Pancreas (tissue), 10 donors: ENCODE measurements at regions not wholly inside any gene's neighbourhood (a gene's known extent, or its start where the extent isn't known, plus 50 kb on each side); places are given as distances from the start of the nearest gene placed in this dataset.

ENCODE experiments used
- ATAC-seq, 4 donors: fragments of 200-7000 bp; cut with Tn5 transposase; one replicate each; pipeline versions ENCODE4 v1.8.0 to v1.9.1; 2020; ENCODE audit warnings: mild to moderate bottlenecking in 4 of 4, moderate library complexity in 4 of 4
- DNase-seq, 6 donors: peaks; one replicate each; pipeline ENCODE4 v3.0.0-alpha.2; 2020
- FAIRE-seq: peaks from 2 replicates; lab custom pipeline; 2012; peaks lifted over from hg19 to GRCh38; lab: Jason Lieb, UNC
- H3K27ac ChIP-seq, 4 donors: fragments of 200-600 bp; sonication (generic); 1 replicate in 3 of 4; 2 replicates in 1 of 4; pipeline versions ENCODE4 v1.5.0 to v1.8.0; 2020
- H3K27me3 ChIP-seq, 4 donors: fragments of 200-600 bp; one replicate each; pipeline ENCODE4 v1.8.0; 2021
- H3K36me3 ChIP-seq, 3 donors: fragments of 200-600 bp; sonication (generic) in 1 of 3; one replicate each; pipeline versions ENCODE4 v1.5.0 to v1.8.0; 2020 to 2021
- H3K4me1 ChIP-seq, 3 donors: fragments of 200-600 bp; one replicate each; pipeline ENCODE4 v1.8.0; 2021
- H3K4me3 ChIP-seq, 4 donors: fragments of 200-600 bp; sonication (generic) in 2 of 4; one replicate each; pipeline versions ENCODE4 v1.5.0 to v1.8.0; 2020 to 2021
- H3K9me3 ChIP-seq, 4 donors: fragments of 200-600 bp; one replicate each; pipeline ENCODE4 v1.8.0; 2021
- WGBS, 2 donors: extraction: QIAGEN DNeasy Blood & Tissue Kit; methylation state at CpG; one replicate each; pipeline ENCODE4 v1.1.7; 2013; 5-methylcytosine and 5-hydroxymethylcytosine counted together
- intact Hi-C, 3 donors: fragments of 100-400 bp; cut with DNase I; formaldehyde crosslinking; loops; one replicate each; pipeline versions ENCODE4 v1.11.1 to v1.14.2; 2022
- TF ChIP-seq, protein P1 (sequence below), 4 donors: fragments of 200-600 bp; sonication (generic) in 3 of 4; IDR thresholded peaks; one replicate each; pipeline versions ENCODE4 v1.5.0 to v1.8.0; 2021; ENCODE audit warnings: antibody characterized with exemption in 4 of 4
- donor health status: healthy with polysubstance abuse.
- donor health status: DM: no; HTN: no; CAD: no; lungs with moderate emphysema.
- donor health status: DM: no; HTN: no; CAD: no.
- donor health status: control.
- donor health status: control.
- donor health status: Bipolar disorder and iron deficiency.
- donor health status: DM: yes; HTN: yes; CAD: no.
- donor health status: DM: no; HTN: no; CAD: no.
- donor health status: DM: no; HTN: no; CAD: no.
- donor health status: DM: yes; HTN: yes; CAD: no.

DNA sequence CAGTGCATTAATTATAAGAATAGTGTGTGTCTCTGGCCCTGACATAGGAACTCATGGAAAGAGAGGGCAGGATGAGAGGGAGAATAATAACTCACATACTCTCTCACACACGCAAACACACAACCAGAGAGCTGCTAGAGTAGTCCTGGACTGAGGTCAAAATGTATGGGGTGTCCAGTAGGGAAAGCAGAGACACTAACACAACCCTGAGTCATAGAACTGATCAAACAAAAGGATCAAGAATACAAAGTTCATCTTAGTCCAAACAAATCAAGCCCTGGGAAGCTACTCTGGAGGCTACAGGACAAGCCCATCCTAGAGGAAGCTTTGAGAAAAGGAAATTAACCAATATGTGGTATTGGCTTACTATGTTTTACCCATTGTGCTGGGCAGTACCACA, 178.5 kb upstream of the GUCY1A2 start:
- Histone ChIP-seq H3K4me3 (no peak overlapping the region), H3K9me3 (no peaks in the 10 kb centered on the region), H3K4me1 (no peaks in the 10 kb centered on the region), H3K27me3 (no peaks in the 10 kb centered on the region), H3K27ac (no peak overlapping the region), H3K36me3 (no peaks in the 10 kb centered on the region)
- ATAC-seq (no peak), DNase-seq (no peak), FAIRE-seq (no peak)
- 70 to 93% methylated on average over 1 of the region's 1 CpG for WGBS, 2 donors
- TF ChIP-seq, protein P1, sequence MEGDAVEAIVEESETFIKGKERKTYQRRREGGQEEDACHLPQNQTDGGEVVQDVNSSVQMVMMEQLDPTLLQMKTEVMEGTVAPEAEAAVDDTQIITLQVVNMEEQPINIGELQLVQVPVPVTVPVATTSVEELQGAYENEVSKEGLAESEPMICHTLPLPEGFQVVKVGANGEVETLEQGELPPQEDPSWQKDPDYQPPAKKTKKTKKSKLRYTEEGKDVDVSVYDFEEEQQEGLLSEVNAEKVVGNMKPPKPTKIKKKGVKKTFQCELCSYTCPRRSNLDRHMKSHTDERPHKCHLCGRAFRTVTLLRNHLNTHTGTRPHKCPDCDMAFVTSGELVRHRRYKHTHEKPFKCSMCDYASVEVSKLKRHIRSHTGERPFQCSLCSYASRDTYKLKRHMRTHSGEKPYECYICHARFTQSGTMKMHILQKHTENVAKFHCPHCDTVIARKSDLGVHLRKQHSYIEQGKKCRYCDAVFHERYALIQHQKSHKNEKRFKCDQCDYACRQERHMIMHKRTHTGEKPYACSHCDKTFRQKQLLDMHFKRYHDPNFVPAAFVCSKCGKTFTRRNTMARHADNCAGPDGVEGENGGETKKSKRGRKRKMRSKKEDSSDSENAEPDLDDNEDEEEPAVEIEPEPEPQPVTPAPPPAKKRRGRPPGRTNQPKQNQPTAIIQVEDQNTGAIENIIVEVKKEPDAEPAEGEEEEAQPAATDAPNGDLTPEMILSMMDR (IDR thresholded peaks at IDR 0.05): no peak
- intact Hi-C loops: no loop called here

DNA sequence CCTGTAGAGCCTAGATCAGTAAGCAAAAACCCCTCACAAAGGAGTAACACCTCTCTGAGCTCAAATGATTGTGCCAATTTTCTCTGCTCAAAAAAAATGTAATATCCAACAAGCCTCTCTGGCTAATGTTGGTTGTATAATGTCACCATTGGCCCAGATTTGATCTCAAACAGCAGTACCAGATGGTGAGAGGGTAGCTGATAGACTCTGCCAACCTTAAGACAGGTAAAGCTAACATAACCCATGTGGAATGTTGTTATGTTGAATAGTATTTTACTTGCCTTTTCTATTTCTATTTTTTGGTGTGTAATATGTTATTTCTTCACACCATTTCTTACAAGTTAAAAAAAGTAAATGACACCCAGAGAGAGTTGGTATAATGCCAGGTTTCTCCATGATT, 166.7 kb upstream of the GUCY1A2 start:
- H3K9me3 ChIP-seq: no peaks in the 10 kb centered on the region
- TF ChIP-seq, protein P1 (IDR thresholded peaks at IDR 0.05): no peak
- no peak for DNase-seq
- FAIRE-seq: no peak
- no peaks in the 10 kb centered on the region for H3K4me1 ChIP-seq
- no peaks in the 10 kb centered on the region for H3K36me3 ChIP-seq
- intact Hi-C loops: no loop called here
- no peak overlapping the region for H3K27ac ChIP-seq
- no peaks in the 10 kb centered on the region for H3K27me3 ChIP-seq
- ATAC-seq: no peak
- H3K4me3 ChIP-seq: no peak overlapping the region

DNA sequence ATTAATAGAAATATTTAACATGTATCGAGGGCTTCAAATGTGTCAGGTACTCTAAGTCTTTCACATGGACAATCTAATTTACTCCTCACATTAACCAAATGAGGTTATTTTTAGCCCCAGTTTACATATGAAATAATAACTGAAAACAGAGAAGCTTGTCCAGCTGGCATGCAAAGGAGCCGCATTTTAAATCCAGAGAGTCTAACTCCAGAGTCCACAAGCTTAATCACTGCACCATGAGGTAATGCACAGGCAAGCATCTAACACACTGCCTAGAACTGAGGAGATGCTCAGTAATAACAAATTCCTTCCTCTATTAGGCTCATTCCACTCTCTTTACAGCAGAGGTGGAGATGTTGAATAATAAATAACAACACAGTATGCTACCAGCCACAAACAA, 165.7 kb upstream of the GUCY1A2 start:
- ATAC-seq (no peak), DNase-seq (no peak), FAIRE-seq (no peak)
- Histone ChIP-seq H3K9me3 (no peaks in the 10 kb centered on the region), H3K27ac (no peak overlapping the region), H3K4me1 (no peaks in the 10 kb centered on the region), H3K4me3 (no peak overlapping the region), H3K27me3 (no peaks in the 10 kb centered on the region), H3K36me3 (no peaks in the 10 kb centered on the region)
- WGBS, 2 donors: 63 to 75% methylated on average over 2 of the region's 2 CpGs
- intact Hi-C loops: no loop called here
- TF ChIP-seq, protein P1 (IDR thresholded peaks at IDR 0.05): no peak

DNA sequence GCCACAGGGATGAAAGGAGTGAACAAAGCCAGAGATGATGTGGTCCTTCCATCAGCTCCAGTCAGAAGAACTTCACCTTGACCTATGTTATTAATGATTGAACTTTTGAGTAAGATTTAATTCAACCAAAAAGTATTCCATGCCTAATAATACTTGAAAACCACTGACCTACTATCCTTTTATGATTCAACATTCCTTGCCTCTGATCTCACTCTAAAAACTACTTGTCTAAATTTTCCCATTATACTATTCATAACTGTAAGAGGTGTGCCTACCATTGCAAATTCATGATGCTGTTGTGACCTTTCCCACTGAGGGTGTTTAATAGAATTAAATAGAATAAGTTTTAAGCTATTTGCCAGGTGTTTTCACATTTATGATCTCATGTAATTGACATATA, 164.7 kb upstream of the GUCY1A2 start:
- no peak for FAIRE-seq
- Histone ChIP-seq H3K36me3 (no peaks in the 10 kb centered on the region), H3K27ac (no peak overlapping the region), H3K9me3 (no peaks in the 10 kb centered on the region), H3K4me1 (no peaks in the 10 kb centered on the region), H3K4me3 (no peak overlapping the region), H3K27me3 (no peaks in the 10 kb centered on the region)
- intact Hi-C loops: no loop called here
- no peak for ATAC-seq
- DNase-seq: no peak
- TF ChIP-seq, protein P1 (IDR thresholded peaks at IDR 0.05): no peak

DNA sequence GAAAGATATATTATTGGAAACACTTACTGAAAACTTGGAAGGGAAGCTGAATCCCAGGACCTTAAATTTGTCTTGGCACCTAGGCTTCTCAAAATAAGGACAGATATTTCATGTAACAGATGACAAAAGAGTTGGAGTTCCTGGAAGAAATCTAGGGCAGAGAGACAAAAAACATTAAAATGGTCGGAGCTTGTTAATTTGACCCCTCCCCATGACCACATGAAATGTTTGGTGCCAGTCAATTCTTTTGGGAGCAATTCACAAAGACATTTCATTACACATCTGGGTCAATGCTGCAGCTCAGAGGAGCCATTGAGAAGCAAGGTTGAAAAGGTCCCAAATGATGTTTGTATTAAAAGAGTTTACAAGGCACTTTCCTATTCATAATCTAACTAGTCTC, 162.0 kb upstream of the GUCY1A2 start:
- ATAC-seq (no peak), FAIRE-seq (no peak), DNase-seq (no peak)
- Histone ChIP-seq H3K4me3 (no peak overlapping the region), H3K9me3 (no peaks in the 10 kb centered on the region), H3K4me1 (no peaks in the 10 kb centered on the region), H3K27ac (no peak overlapping the region), H3K27me3 (no peaks in the 10 kb centered on the region), H3K36me3 (no peaks in the 10 kb centered on the region)
- 51 to 58% methylated on average over 1 of the region's 1 CpG for WGBS, 2 donors
- TF ChIP-seq, protein P1 (IDR thresholded peaks at IDR 0.05): no peak
- intact Hi-C loops: no loop called here
